ENCODE measurements at regions not wholly inside any gene's neighbourhood (a gene's known extent, or its start where the extent isn't known, plus 50 kb on each side); places are given as distances from the start of the nearest gene placed in this dataset.

GRCh38 chr5:8013948-8014710, 145.2 kb downstream of the MTRR start:
- no peaks in the 10 kb centered on the region for H3K27me3 ChIP-seq (ENCODE audit: control insufficient read depth, insufficient read depth, low read length)
- CTCF ChIA-PET, result no interaction called here
- DNase-seq (ENCODE audit: low read depth, low spot score), result no peak
- no peak overlapping the region for H3K27ac ChIP-seq (ENCODE audit: low read depth, low read length)
- POLR2A ChIA-PET, result no interaction called here
- no peaks in the 10 kb centered on the region for H3K9me3 ChIP-seq (ENCODE audit: control insufficient read depth, insufficient read depth, low read length)
- no peak for TF ChIP-seq CTCF (IDR thresholded peaks at IDR 0.05; ENCODE audit: low read depth, low read length)
- H3K4me3 ChIP-seq (ENCODE audit: low read depth, low read length), result no peak overlapping the region

GRCh38 chr5:8019719-8020218, 150.8 kb downstream of the MTRR start:
- no peak for TF ChIP-seq CTCF (IDR thresholded peaks at IDR 0.05; ENCODE audit: low read depth, low read length)
- DNase-seq (ENCODE audit: low read depth, low spot score), result no peak
- ChIA-PET CTCF (interaction anchor here (0.6 kb wide), 1 partner anchor 133 kb away, joined by 3 read pairs; no protein-coding TSS in a partner anchor), POLR2A (no interaction called here)
- no peaks in the 10 kb centered on the region for H3K27me3 ChIP-seq (ENCODE audit: control insufficient read depth, insufficient read depth, low read length)
- H3K27ac ChIP-seq (ENCODE audit: low read depth, low read length), result no peak overlapping the region
- H3K4me3 ChIP-seq (ENCODE audit: low read depth, low read length), result no peak overlapping the region
- no peaks in the 10 kb centered on the region for H3K9me3 ChIP-seq (ENCODE audit: control insufficient read depth, insufficient read depth, low read length)

GRCh38 chr5:8020861-8021514, 152.0 kb downstream of the MTRR start:
- ChIA-PET POLR2A (no interaction called here), CTCF (no interaction called here)
- H3K4me3 ChIP-seq (ENCODE audit: low read depth, low read length), result no peak overlapping the region

GRCh38 chr5:8028243-8028642, 159.3 kb downstream of the MTRR start:
- no peak for DNase-seq (ENCODE audit: low read depth, low spot score)
- Histone ChIP-seq H3K27ac (ENCODE audit: low read depth, low read length) (no peak overlapping the region), H3K4me3 (ENCODE audit: low read depth, low read length) (no peak overlapping the region), H3K27me3 (ENCODE audit: control insufficient read depth, insufficient read depth, low read length) (no peaks in the 10 kb centered on the region), H3K9me3 (ENCODE audit: control insufficient read depth, insufficient read depth, low read length) (no peaks in the 10 kb centered on the region)
- CTCF ChIA-PET, result no interaction called here
- no peak for TF ChIP-seq CTCF (IDR thresholded peaks at IDR 0.05; ENCODE audit: low read depth, low read length)
- POLR2A ChIA-PET, result no interaction called here

More at GRCh38 chr5:8020861-8021514, 152.0 kb downstream of the MTRR start:
- no peaks in the 10 kb centered on the region for H3K27me3 ChIP-seq (ENCODE audit: control insufficient read depth, insufficient read depth, low read length)
- no peaks in the 10 kb centered on the region for H3K9me3 ChIP-seq (ENCODE audit: control insufficient read depth, insufficient read depth, low read length)
- no peak for TF ChIP-seq CTCF (IDR thresholded peaks at IDR 0.05; ENCODE audit: low read depth, low read length)
- no peak for DNase-seq (ENCODE audit: low read depth, low spot score)
- H3K27ac ChIP-seq (ENCODE audit: low read depth, low read length), result no peak overlapping the region

- H3K9me3 ChIP-seq (ENCODE audit: control insufficient read depth, insufficient read depth, low read length), result no peaks in the 10 kb centered on the region
- TF ChIP-seq CTCF (IDR thresholded peaks at IDR 0.05; ENCODE audit: low read depth, low read length), result no peak
- DNase-seq (ENCODE audit: low read depth, low spot score), result no peak
- H3K27me3 ChIP-seq (ENCODE audit: control insufficient read depth, insufficient read depth, low read length), result no peaks in the 10 kb centered on the region
- CTCF ChIA-PET, result interaction anchor here (0.5 kb wide), 1 partner anchor 215 kb away, joined by 8 read pairs; no protein-coding TSS in a partner anchor
- no peak overlapping the region for H3K4me3 ChIP-seq (ENCODE audit: low read depth, low read length)
- no peak overlapping the region for H3K27ac ChIP-seq (ENCODE audit: low read depth, low read length)
- POLR2A ChIA-PET, result no interaction called here
These were observed 164.3 kb downstream of the MTRR start for GRCh38 chr5:8033261-8033660.

All from AG04450 (cell line).